CD4-positive, alpha-beta T cell (primary cell): ENCODE measurements at regions not wholly inside any gene's neighbourhood (a gene's known extent, or its start where the extent isn't known, plus 50 kb on each side); places are given as distances from the start of the nearest gene placed in this dataset.

Experiments
- ATAC-seq: fragments of 200-7000 bp; cut with Tn5 transposase; one replicate; pipeline ENCODE4 v1.10.0; 2022; ENCODE audit warnings: mild to moderate bottlenecking; ENCODE audit not compliant: poor library complexity
- CTCF ChIA-PET: fragments of 350-600 bp; sonication (Branson Sonifier 250); formaldehyde crosslinking; loops from one replicate; lab custom pipeline; 2021; ENCODE audit warnings: antibody characterized with exemption, inconsistent platforms; lab: Charles Lee
- POLR2A ChIA-PET: fragments of 350-600 bp; sonication (Branson Sonifier 250); formaldehyde crosslinking; loops from one replicate; lab custom pipeline; 2021; ENCODE audit warnings: antibody characterized with exemption, inconsistent platforms; lab: Charles Lee
- DNase-seq, 14 experiments: peaks; one replicate each; pipeline ENCODE4 v3.0.0-alpha.2; 2013 to 2020; ENCODE audit warnings: mixed read lengths in 2 of 14
- H3K27ac ChIP-seq, 2 donors: one replicate each; pipeline versions ENCODE4 v1.5.1 to v1.7.0; 2013; ENCODE audit warnings: low read length in 2 of 2, low read depth in 1 of 2, mild to moderate bottlenecking in 1 of 2
- H3K27me3 ChIP-seq, 2 experiments: 1 replicate in 1 of 2; 2 replicates in 1 of 2; pipeline versions ENCODE4 v1.6.1 to v1.7.0; 2013; ENCODE audit warnings: low read length in 2 of 2, control low read depth in 1 of 2, mild to moderate bottlenecking in 1 of 2, moderate library complexity in 1 of 2; ENCODE audit not compliant: insufficient read depth in 2 of 2, control insufficient read depth in 1 of 2
- H3K36me3 ChIP-seq: one replicate; pipeline ENCODE4 v1.6.1; 2013; ENCODE audit warnings: low read length, control low read depth; ENCODE audit not compliant: insufficient read depth
- H3K4me1 ChIP-seq: one replicate; pipeline ENCODE4 v1.6.1; 2013; ENCODE audit warnings: low read length, control low read depth; ENCODE audit not compliant: insufficient read depth
- H3K4me3 ChIP-seq: one replicate; pipeline ENCODE4 v1.5.1; 2013; ENCODE audit warnings: mild to moderate bottlenecking, low read length, moderate library complexity
- H3K9me3 ChIP-seq, 2 experiments: 1 replicate in 1 of 2; 2 replicates in 1 of 2; pipeline versions ENCODE4 v1.6.1 to v1.7.0; 2013; ENCODE audit warnings: low read length in 2 of 2, mild to moderate bottlenecking in 2 of 2, control low read depth in 1 of 2, moderate library complexity in 1 of 2; ENCODE audit not compliant: control insufficient read depth in 1 of 2, insufficient read depth in 1 of 2
- H3K27ac Mint-ChIP-seq: one replicate; pipeline ENCODE4 v1.8.0; 2020; ENCODE audit warnings: mixed read lengths
- H3K27me3 Mint-ChIP-seq: one replicate; pipeline ENCODE4 v1.8.0; 2021; ENCODE audit warnings: mixed read lengths
- H3K36me3 Mint-ChIP-seq: one replicate; pipeline ENCODE4 v1.8.0; 2021; ENCODE audit warnings: low read depth, mixed read lengths
- H3K4me1 Mint-ChIP-seq: one replicate; pipeline ENCODE4 v1.8.0; 2021; ENCODE audit warnings: low read depth, mixed read lengths
- H3K4me3 Mint-ChIP-seq: one replicate; pipeline ENCODE4 v1.8.0; 2020; ENCODE audit warnings: mild to moderate bottlenecking, mixed read lengths
- H3K9me3 Mint-ChIP-seq: one replicate; pipeline ENCODE4 v1.8.0; 2020; ENCODE audit warnings: mixed read lengths
- CTCF ChIP-seq: fragments of 200-600 bp; IDR thresholded peaks from one replicate; pipeline ENCODE4 v1.8.0; 2022; ENCODE audit warnings: antibody characterized with exemption, mild to moderate bottlenecking
- intact Hi-C, 2 experiments: fragments of 100-400 bp; cut with DNase I in 1 of 2; cut with micrococcal nuclease in 1 of 2; formaldehyde crosslinking; loops; one replicate each; pipeline versions ENCODE4 v1.15.1 to v1.9.0; 2023 to 2025; cut with DNase I, micrococcal nuclease

DNA sequence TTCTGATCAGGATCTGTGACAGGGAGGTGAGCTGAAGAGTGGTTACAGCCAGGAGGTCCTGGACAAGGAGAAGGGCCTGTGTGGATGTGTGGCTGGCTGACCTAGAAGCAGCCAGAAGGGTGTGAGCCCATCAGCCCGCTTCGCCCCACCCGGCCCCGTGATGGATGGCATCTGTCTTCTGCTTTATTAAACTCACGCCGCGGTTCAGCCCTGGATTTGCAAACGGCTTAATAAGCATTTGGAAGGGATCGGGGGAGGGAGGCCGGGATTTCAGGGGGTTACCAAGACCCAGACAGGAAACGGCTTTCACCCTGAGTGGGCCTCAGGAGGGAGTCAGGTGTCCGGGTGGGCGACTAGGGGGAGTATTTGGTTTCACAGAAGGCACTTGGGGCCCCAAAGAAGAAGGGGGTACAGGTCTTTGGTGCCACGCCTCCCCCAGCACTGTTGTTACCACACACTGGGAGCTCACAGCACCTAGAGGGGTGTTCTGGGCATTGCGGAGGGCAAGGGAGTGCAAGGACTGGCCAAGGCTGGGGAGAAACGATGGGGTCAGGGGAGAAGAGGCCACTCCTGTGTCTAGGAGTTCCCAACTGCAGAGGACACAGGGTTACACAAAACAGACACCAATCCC lies 53.8 kb upstream of the FOXP4 start:
- DNase-seq (no peak), ATAC-seq (no peak)
- H3K9me3 Mint-ChIP-seq, result no peaks in the 10 kb centered on the region
- peaks cover 49% of the 10 kb centered on the region for H3K27me3 Mint-ChIP-seq
- H3K4me3 ChIP-seq, result no peak overlapping the region
- H3K27me3 ChIP-seq, result peaks cover 3 to 6% of the 10 kb centered on the region in 2 experiments
- H3K4me1 ChIP-seq, result no peaks in the 10 kb centered on the region
- no peak for TF ChIP-seq CTCF
- no peaks in the 10 kb centered on the region for H3K9me3 ChIP-seq
- POLR2A ChIA-PET, result no interaction called here
- H3K36me3 ChIP-seq, result no peaks in the 10 kb centered on the region
- no peak overlapping the region for H3K27ac Mint-ChIP-seq
- H3K27ac ChIP-seq, result no peak overlapping the region
- no peak overlapping the region for H3K4me3 Mint-ChIP-seq
- intact Hi-C loops, result no loop called here
- no peaks in the 10 kb centered on the region for H3K36me3 Mint-ChIP-seq
- CTCF ChIA-PET, result no interaction called here
- H3K4me1 Mint-ChIP-seq, result no peaks in the 10 kb centered on the region

DNA sequence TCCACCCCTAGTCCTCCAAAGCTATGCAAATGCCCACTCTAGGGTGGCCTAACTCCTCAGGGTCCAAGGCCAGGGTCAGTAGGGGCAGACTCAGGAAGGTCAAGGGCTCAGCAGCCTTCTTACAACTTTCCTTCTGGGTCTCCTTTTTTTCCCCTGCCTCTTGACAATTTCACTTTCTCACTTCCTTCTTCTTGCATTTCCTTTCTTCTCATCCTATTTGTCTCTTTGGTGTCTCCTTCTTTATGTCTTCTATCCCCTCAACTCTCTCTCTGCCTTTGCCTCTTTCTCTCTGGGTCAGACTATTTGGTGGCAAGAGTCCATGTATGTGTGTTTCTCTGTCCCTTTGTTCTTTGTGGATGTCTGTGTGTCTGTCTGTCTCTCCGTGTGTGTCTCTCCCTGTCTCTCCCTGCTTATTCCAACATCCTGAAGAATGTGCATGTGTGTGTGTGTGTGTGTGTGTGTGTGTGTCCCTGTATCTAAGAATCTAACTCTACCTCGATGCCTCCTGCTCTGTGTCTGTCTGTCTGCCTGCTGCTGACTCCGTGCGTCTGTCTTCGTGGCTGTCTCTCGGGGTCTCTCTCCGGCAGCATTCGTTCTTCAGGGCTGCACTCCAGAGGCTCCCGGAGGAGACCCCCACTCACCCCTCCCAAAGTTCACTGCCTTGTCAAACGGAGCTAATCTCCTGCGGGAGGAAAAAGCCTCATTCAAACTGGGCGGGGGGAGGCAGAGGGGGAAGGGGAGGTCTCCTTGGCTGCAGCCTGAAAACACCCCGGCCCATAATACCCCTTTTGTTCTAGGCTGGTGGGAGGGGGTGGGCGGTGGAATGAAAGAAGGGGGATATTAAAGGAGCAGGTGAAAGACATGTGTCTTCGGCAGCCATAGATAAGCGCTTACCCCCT lies 51.7 kb upstream of the FOXP4 start:
- Histone ChIP-seq H3K27ac (no peak overlapping the region), H3K4me3 (no peak overlapping the region), H3K4me1 (no peaks in the 10 kb centered on the region), H3K9me3 (no peaks in the 10 kb centered on the region), H3K36me3 (no peaks in the 10 kb centered on the region), H3K27me3 (peaks cover 3 to 6% of the 10 kb centered on the region in 2 experiments)
- no peaks in the 10 kb centered on the region for H3K9me3 Mint-ChIP-seq
- intact Hi-C loops, result no loop called here
- no peak overlapping the region for H3K27ac Mint-ChIP-seq
- no peak for TF ChIP-seq CTCF
- no peaks in the 10 kb centered on the region for H3K36me3 Mint-ChIP-seq
- CTCF ChIA-PET, result no interaction called here
- ATAC-seq, result no peak
- peaks cover 61% of the 10 kb centered on the region for H3K27me3 Mint-ChIP-seq
- POLR2A ChIA-PET, result no interaction called here
- no peaks in the 10 kb centered on the region for H3K4me1 Mint-ChIP-seq
- no peak for DNase-seq
- H3K4me3 Mint-ChIP-seq, result no peak overlapping the region
